HG02763 (cell line): ENCODE measurements at regions not wholly inside any gene's neighbourhood (a gene's known extent, or its start where the extent isn't known, plus 50 kb on each side); places are given as distances from the start of the nearest gene placed in this dataset.
A peak's percentile ranks its signal among the peaks of the same experiment; 100 is the strongest.
"Not testable (repeated sequence)": the region's sequence is repeated elsewhere in the genome, so short reads cannot be mapped to it uniquely, and the experiment has no call there.

Experiments used
- ATAC-seq: cut with Tn5 transposase; IDR thresholded peaks from one replicate; pipeline ENCODE4 v1.9.1; 2021; ENCODE audit warnings: mild to moderate bottlenecking, moderate library complexity; ENCODE audit not compliant: unreplicated experiment

DNA sequence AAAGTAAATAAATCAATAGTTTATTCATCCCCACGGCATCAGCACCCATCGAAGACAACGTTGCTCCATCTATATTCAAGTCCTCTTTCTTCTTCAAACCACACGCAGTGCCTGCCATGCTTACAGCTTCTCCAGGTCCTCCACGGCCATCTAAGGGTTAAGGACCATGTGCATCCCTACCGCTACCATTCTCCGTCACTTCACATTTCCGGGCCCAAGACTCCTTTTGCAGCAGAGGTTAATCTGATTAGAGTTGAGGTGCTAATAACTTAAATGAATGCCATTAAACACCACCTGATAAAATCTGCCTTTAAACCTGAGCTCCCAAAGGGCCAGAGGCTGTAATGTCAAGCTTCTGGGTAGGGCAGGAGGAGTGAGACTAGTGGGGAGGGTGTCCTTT, 79.7 kb upstream of the CCND2 start:
- ATAC-seq, result no peak

GRCh38 chr12:4191642-4192041, 81.9 kb upstream of the CCND2 start:
- ATAC-seq, result no peak

GRCh38 chr12:4191149-4191548, 82.4 kb upstream of the CCND2 start:
- no peak for ATAC-seq

- no peak for ATAC-seq
Measured at GRCh38 chr12:4190366-4191063, 83.0 kb upstream of the CCND2 start.

DNA sequence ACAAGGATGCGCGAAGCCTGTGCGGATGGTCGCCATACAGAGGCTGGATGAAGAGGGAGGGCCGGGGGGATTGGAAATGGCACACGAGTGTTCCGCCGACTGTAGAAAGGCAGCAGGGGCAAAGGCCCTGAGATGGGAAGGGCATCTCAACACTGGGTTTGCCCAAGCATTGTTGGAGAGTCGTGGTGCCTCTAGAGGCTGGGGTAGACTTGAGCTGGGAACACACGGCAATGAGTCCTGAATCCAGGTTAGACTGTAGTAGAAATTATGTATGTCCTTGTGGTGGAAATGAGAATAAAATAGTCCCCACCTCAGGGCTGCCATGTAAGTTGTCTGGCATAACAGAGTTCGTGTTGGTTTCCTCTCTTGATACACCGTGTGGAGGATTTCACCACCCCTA, 83.8 kb upstream of the CCND2 start:
- ATAC-seq, result no peak

- ATAC-seq, result no peak
Measured at GRCh38 chr12:4187916-4188315, 85.6 kb upstream of the CCND2 start.

DNA sequence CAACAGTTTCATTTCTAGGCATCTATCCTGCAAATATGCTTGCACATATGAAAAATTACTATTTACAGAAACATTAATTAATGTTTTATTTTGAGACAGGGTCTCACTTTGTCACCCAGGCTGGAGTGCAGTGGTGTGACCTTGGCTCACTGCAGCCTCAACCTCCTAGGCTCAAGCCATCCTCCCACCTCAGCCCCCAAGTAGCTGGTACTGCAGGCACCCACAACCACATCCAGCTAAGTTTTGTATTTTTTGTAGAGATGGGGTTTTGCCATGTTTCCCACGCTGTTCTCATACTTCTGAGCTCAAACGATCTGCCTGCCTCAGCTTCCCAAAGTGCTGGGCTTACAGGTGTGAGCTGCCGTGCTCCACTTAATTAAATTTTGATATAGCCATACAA, 86.2 kb upstream of the CCND2 start:
- ATAC-seq, result not testable (repeated sequence)

DNA sequence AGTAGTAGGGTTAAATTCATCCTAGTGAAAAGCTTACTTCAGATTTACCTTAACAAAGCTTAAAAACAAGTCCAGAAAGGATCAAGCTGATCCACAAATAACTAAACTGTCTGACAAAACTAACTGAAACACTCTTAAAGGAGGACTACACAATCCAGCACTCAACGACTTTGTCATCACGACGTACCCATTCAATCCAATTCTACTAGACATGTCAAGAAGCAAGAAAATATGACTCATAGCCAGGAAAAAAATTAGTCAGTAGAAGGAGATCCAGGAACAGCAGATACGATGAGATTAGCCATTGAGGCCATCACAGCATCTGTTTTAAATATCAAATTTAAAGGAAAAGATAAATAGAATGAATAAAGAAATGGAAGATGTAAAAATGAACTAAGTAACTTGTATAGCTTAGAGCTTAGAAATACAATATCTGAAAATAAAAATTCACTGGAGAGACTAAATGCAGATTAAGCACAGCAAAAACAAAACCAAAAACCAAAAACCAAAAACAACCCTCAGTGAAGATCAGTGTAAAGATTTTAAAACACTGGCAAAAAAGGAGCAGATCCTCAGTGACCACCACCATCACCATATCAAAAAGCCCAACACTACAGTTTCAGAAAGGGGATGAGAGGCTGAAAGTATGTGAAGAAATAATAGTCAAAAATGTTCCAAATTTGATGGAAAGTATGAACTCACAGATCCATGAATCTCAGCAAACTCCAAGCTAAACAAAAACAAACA, 95.0 kb upstream of the CCND2 start:
- ATAC-seq, result no peak

DNA sequence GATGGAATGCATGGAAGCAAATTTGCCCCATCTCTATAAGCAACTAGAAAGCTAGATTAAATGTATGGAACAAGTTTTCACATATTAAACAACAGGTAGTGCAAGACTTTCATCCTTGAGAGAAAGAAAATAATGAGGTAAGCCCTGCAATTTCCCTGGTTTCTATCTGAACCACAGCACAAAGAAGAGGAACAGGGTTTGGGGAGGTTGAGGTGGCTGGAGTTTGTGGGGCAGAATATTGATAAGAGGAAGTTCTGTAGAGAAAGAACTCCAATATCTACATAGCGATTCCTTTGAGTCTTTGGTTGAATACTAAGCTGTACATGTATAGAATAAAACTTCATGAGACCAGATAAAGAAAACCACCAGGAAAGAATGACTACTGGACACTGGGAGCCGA, 96.3 kb upstream of the CCND2 start:
- no peak for ATAC-seq

- ATAC-seq, result no peak
Measured at GRCh38 chr12:4176168-4176567, 97.4 kb upstream of the CCND2 start.

DNA sequence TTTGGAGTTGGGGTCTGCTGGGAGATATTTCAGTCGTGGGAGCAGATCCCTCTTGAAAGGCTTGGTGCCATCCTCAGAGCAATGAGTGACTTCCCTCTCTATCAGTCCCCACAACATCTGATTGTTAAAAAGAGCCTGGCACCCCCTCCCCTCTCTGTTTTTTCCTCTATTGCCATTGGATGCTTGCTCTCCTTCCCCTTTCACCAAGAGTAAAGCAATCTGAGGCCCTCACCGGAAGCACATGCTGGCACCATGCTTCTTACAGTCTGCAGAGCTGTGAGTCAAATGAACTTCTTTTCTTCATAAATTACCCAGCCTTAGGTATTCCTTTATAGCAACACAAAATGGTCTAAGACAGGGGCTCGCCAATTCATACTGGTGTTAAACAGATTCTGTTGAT, 99.1 kb upstream of the CCND2 start:
- no peak for ATAC-seq

DNA sequence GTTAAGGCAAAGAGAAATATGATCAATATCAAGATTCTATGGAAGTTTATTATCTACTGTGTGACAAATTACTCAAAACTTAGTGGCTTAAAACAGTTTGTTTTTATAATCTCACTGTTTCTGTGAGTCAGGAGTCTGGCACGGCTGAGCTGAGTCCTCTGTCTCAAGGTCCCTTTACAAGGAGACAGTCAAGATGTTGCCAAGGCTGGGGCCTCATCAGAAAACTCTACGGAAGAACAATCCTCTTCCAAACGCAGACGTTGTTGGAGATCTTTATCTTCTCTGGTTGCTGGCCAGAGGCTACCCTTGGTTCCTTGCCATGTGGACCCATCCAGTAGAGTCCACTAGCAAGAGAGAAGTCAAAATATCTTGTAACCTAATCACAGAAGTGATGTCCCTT, 100.6 kb upstream of the CCND2 start:
- no peak for ATAC-seq

DNA sequence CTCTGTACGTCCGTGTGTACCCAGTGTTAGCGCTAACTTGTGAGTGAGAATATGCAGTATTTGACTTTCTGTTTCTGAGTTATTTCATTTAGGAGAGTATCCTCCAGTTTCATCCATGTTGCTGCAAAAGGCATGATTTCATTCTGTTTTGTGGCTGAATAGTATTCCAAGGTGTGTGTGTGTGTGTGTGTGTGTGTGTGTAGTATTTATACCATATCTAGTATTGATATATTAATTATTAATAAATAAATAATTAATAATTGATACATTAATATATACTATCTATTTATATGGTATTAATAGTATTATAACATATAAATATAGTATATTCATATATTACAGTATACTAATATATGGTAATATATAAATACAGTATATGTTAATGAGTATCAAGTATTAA, 101.8 kb upstream of the CCND2 start:
- ATAC-seq, result no peak

- ATAC-seq, result no peak
Measured at GRCh38 chr12:4169959-4170358, 103.6 kb upstream of the CCND2 start.

- ATAC-seq, result no peak
Measured at GRCh38 chr12:4169531-4169930, 104.0 kb upstream of the CCND2 start.

- ATAC-seq, result no peak
Measured at GRCh38 chr12:4168036-4168435, 105.5 kb upstream of the CCND2 start.

DNA sequence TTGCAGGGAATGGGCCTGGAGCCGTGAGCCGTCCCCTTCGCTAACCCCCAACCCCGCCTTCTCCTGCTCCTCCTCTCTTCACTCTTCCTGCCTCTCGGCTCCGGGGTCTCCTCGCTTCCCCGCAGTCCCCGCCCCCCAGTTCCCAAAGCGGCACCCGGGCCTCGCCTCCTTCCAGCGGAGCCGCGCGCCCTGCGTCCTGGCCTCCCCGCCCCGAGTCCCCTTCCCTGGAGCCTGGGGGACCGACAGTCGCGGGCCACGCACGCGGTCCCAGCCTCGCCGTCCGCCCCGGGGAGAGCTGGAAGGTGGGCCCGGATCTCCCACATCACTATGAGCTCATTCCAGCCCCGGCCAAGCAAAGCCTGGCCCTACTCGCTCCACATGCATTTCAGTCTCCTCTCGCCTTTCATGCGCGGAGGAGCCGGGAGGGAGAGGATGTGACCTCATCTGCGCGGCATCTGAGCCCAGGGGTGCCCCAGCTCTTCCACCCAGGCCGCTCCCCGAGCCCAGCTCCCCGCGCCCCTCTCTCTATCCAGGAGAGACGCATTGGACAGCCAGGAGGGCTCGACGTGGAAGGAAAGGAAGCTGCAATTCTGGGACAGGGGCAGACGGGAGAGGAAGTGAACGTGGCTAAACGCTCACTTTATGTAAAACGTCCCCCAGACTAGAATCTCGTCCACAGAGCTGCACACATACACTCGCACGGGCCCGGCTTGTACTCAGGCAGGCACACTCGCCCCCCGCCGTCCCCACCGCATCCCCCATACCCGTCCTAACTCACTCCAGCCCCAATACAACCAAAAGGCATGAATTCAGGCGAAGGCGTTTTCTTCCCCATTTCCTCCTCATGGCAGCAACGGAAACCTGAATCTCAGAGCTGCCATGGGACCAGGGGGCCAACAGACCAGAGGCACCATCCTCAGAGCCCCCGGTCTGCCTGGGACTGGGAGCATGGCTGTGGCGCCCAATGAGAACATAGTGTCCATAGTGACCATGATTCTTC, 108.7 kb upstream of the CCND2 start:
- ATAC-seq, result peak; percentile 56

DNA sequence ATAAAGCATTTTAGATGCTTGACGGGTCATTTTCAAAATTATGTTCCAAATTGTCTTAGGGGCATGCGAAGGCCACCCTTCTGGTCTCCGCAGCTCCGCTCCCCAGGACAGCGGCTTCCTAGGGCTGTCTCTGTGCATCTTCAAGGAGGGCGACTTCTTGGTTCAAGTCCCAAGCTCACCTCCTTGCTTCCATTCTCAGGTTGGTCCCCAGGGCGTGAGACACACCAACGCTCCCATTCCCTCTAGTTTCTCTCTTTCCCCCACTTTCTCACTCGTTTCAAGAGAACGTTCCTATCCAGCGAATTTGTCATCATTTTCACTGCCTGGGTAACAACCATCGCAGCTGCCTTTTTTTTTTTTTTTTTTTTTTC, 109.4 kb upstream of the CCND2 start:
- ATAC-seq, result no peak

GRCh38 chr12:4161718-4162117, 111.8 kb upstream of the CCND2 start:
- ATAC-seq, result no peak

DNA sequence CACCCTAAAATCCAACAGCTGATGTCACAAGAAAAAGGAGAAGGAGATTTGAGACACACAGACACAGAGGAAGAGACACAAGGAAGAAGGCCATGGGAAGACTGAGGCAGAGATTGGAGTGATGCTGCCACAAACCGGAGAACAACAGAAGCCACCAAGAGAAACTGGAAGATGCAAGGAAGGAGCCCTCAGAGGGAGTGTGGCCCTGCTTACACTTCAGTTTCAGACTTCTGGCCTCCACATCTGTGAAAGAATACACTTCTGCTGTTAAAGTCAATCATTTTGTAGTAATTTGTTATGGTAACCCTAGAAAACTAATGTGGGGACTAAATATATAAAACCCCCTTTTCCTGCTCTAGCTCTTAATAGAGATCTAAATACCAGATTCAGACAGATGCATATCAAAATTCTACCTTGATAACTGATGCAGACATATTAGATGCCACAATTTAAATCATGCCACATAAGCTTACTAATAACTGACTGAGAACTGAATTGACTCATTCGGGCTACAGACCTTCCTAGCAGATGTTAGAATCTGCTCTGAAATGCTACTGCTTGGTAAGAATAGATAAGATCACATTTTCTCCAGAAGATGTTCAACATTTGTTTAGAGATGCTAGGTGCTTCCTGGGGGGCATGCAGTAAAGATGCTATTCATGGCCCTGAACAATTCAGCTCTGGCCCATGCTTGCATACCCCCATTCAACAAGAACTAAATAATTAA, 113.1 kb upstream of the CCND2 start:
- ATAC-seq, result no peak

DNA sequence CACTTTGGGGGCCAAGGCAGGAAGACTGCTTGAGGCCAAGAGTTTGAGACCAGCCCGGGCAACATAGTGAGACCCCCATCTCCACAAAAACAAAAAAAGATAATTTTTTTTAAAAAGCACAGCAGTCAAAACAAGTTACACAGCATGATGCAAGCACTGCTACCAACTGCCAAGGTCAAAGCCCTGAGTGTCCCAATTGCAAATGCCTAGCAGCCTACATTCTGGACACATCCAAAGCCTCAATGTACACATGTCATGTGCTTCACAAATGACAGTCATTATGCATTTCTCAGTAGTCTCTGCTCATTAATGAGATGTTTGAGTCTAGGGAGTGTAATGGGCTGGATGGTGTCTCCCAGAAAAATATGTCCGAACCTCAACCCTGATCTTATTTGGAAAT, 113.7 kb upstream of the CCND2 start:
- no peak for ATAC-seq
